Psoas muscle (tissue), 7 donors: ENCODE measurements at regions not wholly inside any gene's neighbourhood (a gene's known extent, or its start where the extent isn't known, plus 50 kb on each side); places are given as distances from the start of the nearest gene placed in this dataset.
"Not testable (repeated sequence)": the region's sequence is repeated elsewhere in the genome, so short reads cannot be mapped to it uniquely, and the experiment has no call there.

Experiments used
- ATAC-seq, 4 donors: fragments of 200-7000 bp; cut with Tn5 transposase; one replicate each; pipeline ENCODE4 v1.9.1; 2020; ENCODE audit warnings: moderate library complexity in 3 of 4, mild to moderate bottlenecking in 2 of 4
- DNase-seq, 2 donors: peaks; one replicate each; pipeline ENCODE4 v3.0.0-alpha.2; 2020
- H3K27ac ChIP-seq: fragments of 200-600 bp; one replicate; pipeline ENCODE4 v1.8.0; 2022
- H3K27me3 ChIP-seq, 3 donors: fragments of 200-600 bp in 1 of 3; one replicate each; pipeline versions ENCODE4 v1.6.1 to v1.8.0; 2013 to 2022; ENCODE audit warnings: low read length in 2 of 3, mild to moderate bottlenecking in 2 of 3, moderate library complexity in 1 of 3; ENCODE audit not compliant: insufficient read depth in 3 of 3
- H3K36me3 ChIP-seq, 2 donors: fragments of 200-600 bp in 1 of 2; one replicate each; pipeline versions ENCODE4 v1.6.1 to v1.8.0; 2013 to 2022; ENCODE audit warnings: low read depth in 1 of 2, mild to moderate bottlenecking in 1 of 2, moderate library complexity in 1 of 2; ENCODE audit not compliant: insufficient read depth in 1 of 2
- H3K4me1 ChIP-seq: fragments of 200-600 bp; one replicate; pipeline ENCODE4 v1.8.0; 2022
- H3K4me3 ChIP-seq: fragments of 200-600 bp; one replicate; pipeline ENCODE4 v1.8.0; 2022; ENCODE audit warnings: mild to moderate bottlenecking
- H3K9me3 ChIP-seq: fragments of 200-600 bp; one replicate; pipeline ENCODE4 v1.8.0; 2022
- CTCF ChIP-seq: fragments of 200-600 bp; IDR thresholded peaks from one replicate; pipeline ENCODE4 v1.8.0; 2022; ENCODE audit warnings: antibody characterized with exemption
- WGBS, 3 donors: extraction: QIAGEN DNeasy Blood & Tissue Kit; methylation state at CpG; one replicate each; pipeline versions ENCODE4 v1.1.6 to v1.1.7; 2013; 5-methylcytosine and 5-hydroxymethylcytosine counted together
- intact Hi-C, 2 donors: fragments of 100-400 bp; cut with DNase I; formaldehyde crosslinking; loops; one replicate each; pipeline versions ENCODE4 v1.11.0 to v1.14.2; 2022
- donor health status: healthy with polysubstance abuse.
- donor health status: DM: no; HTN: no; CAD: no; lungs with moderate emphysema.
- donor health status: Bipolar disorder and iron deficiency.
- donor health status: healthy.
- donor health status: DM: yes; HTN: yes; CAD: no.
- donor health status: DM: no; HTN: no; CAD: no.
- donor health status: DM: yes; HTN: yes; CAD: no.

GRCh38 chr2:192390401-192390800 lies 195.7 kb upstream of the TMEFF2 start:
- DNase-seq, result no peak
- no peak for TF ChIP-seq CTCF
- intact Hi-C loops, result no loop called here

DNA sequence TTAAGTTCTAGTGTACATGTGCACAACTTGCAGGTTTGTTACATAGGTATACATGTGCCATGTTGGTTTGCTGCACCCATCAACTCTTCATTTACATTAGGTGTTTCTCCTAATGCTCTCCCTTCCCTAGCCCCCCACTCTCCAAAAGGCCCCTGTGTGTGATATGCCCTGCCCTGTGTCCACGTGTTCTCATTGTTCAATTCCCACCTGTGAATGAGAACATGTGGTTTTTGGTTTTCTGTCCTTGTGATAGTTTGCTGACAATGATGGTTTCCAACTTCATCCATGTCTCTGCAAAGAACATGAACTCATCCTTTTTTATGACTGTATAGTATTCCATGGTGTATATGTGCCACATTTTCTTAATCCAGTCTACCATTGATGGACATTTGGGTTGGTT lies 189.5 kb upstream of the TMEFF2 start:
- H3K27me3 ChIP-seq, DNase-seq, H3K9me3 ChIP-seq, H3K27ac ChIP-seq, H3K4me3 ChIP-seq, intact Hi-C loops, H3K36me3 ChIP-seq, ATAC-seq, H3K4me1 ChIP-seq: not testable (repeated sequence)
- 77 to 92% (median 88%) methylated on average over 1 of the region's 1 CpG for WGBS, 3 donors

More at GRCh38 chr2:192390401-192390800, 195.7 kb upstream of the TMEFF2 start:
- Histone ChIP-seq H3K4me1 (no peaks in the 10 kb centered on the region), H3K27ac (no peak overlapping the region), H3K4me3 (no peak overlapping the region), H3K36me3 (no peaks in the 10 kb centered on the region), H3K9me3 (no peaks in the 10 kb centered on the region), H3K27me3 (no peaks in the 10 kb centered on the region)
- no peak for ATAC-seq

DNA sequence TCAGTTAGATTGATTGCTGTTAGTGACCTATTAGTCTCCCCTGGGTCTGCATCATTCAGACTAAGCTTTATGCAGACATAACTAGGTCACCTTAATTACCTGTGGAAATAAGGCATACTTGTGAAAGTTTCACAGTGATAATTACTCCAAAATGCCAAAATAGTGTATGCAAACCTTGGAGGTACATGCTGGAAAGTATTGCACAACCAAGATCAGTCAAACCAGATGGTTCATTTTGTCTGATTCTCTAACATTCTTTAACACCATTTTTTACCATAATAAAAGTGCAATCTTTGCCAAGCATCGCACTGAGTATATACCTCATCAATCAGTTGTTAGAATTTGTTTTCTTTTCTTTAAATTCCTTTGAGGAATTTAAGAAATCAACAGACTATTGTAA lies 186.3 kb upstream of the TMEFF2 start:
- Histone ChIP-seq H3K27ac (no peak overlapping the region), H3K4me3 (no peak overlapping the region), H3K9me3 (no peaks in the 10 kb centered on the region), H3K27me3 (no peaks in the 10 kb centered on the region), H3K4me1 (no peaks in the 10 kb centered on the region), H3K36me3 (no peaks in the 10 kb centered on the region)
- DNase-seq, result no peak
- no peak for ATAC-seq
- TF ChIP-seq CTCF, result no peak
- intact Hi-C loops, result no loop called here
- 67 to 76% (median 75%) methylated on average over 1 of the region's 1 CpG for WGBS, 3 donors

DNA sequence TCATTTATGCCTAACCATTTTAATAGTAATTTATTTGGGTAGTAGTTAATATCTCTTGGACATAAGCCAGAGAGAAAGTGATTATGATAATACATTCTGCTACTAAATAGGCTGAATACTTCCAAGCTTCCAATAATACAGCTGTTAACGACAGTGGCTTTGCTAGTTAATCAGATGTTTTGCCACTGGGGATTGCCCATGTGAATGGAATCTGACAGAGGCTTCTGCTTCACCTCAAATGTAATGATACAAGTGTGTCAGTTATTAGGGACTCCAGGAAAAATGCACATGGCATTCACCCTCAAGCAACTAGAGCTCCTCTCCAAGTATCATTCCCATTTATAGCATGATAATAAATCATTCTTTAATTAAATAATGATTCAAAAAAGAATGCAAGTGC lies 185.0 kb upstream of the TMEFF2 start:
- Histone ChIP-seq H3K4me1 (no peaks in the 10 kb centered on the region), H3K27me3 (no peaks in the 10 kb centered on the region), H3K9me3 (no peaks in the 10 kb centered on the region), H3K4me3 (no peak overlapping the region), H3K27ac (no peak overlapping the region), H3K36me3 (no peaks in the 10 kb centered on the region)
- ATAC-seq (no peak), DNase-seq (no peak)
- 27 to 35% (median 31%) methylated on average over 1 of the region's 1 CpG for WGBS, 3 donors
- intact Hi-C loops, result no loop called here
- no peak for TF ChIP-seq CTCF

DNA sequence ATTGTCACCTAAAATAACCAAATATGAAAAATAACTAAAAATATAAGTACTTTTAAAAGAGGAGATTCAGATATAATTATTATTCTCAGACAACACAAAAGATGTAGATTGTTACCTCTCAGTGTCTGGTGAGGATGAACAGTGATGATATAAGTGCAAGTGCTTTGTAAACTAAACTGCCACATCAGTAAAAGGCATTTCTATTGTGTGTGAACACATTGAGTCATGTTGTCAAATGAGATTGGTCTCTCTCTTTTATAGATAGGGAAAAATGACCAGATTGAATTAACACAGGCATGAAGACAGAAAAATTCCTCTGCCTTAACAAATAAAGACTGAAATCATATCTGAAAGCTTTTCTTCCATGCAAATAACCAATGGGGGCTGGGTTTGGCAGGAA lies 182.4 kb upstream of the TMEFF2 start:
- Histone ChIP-seq H3K27me3 (no peaks in the 10 kb centered on the region), H3K4me1 (no peaks in the 10 kb centered on the region), H3K36me3 (no peaks in the 10 kb centered on the region), H3K9me3 (no peaks in the 10 kb centered on the region), H3K27ac (no peak overlapping the region), H3K4me3 (no peak overlapping the region)
- TF ChIP-seq CTCF, result no peak
- intact Hi-C loops, result no loop called here
- ATAC-seq (no peak), DNase-seq (no peak)
